Hepatocyte (in vitro differentiated cells): ENCODE measurements at regions not wholly inside any gene's neighbourhood (a gene's known extent, or its start where the extent isn't known, plus 50 kb on each side); places are given as distances from the start of the nearest gene placed in this dataset.

Experiments
- DNase-seq: peaks from one replicate; pipeline ENCODE4 v3.0.0-alpha.2; 2016; ENCODE audit warnings: low spot score
- H2AFZ ChIP-seq: fragments of 200-600 bp; sonication (generic); 2 replicates; pipeline ENCODE4 v1.6.0; 2016; ENCODE audit warnings: antibody characterized with exemption, mild to moderate bottlenecking
- H3K27ac ChIP-seq: fragments of 200-600 bp; sonication (generic); 2 replicates; pipeline ENCODE4 v1.5.1; 2016; ENCODE audit warnings: mild to moderate bottlenecking
- H3K27me3 ChIP-seq: fragments of 200-600 bp; sonication (generic); 2 replicates; pipeline ENCODE4 v1.6.1; 2016
- H3K36me3 ChIP-seq: fragments of 200-600 bp; sonication (generic); replicated peaks from 2 replicates; pipeline ENCODE4 v1.5.1; 2016; ENCODE audit warnings: low read depth; ENCODE audit not compliant: insufficient read depth
- H3K4me1 ChIP-seq: fragments of 200-600 bp; sonication (generic); 2 replicates; pipeline ENCODE4 v1.5.1; 2016; ENCODE audit warnings: mild to moderate bottlenecking, moderate library complexity; ENCODE audit not compliant: insufficient read depth
- H3K4me2 ChIP-seq: fragments of 200-600 bp; sonication (generic); 2 replicates; pipeline ENCODE4 v1.6.0; 2016
- H3K4me3 ChIP-seq: fragments of 200-600 bp; sonication (generic); 2 replicates; pipeline ENCODE4 v1.5.1; 2016; ENCODE audit warnings: mild to moderate bottlenecking
- H3K79me2 ChIP-seq: fragments of 200-600 bp; sonication (generic); 2 replicates; pipeline ENCODE4 v1.6.0; 2017; ENCODE audit warnings: mild to moderate bottlenecking
- H3K9me2 ChIP-seq: fragments of 200-600 bp; sonication (generic); replicated peaks from 2 replicates; pipeline ENCODE4 v1.6.0; 2017; ENCODE audit warnings: mild to moderate bottlenecking; ENCODE audit not compliant: insufficient read depth
- H3K9me3 ChIP-seq: fragments of 200-600 bp; sonication (generic); 2 replicates; pipeline ENCODE4 v1.5.1; 2016; ENCODE audit warnings: low read depth, mild to moderate bottlenecking
- H4K20me1 ChIP-seq: fragments of 200-600 bp; sonication (generic); 2 replicates; pipeline ENCODE4 v1.6.0; 2016; ENCODE audit warnings: mild to moderate bottlenecking; ENCODE audit not compliant: insufficient read depth, poor library complexity, severe bottlenecking
- EZH2 ChIP-seq: fragments of 200-600 bp; sonication (generic); IDR thresholded peaks from 2 replicates; pipeline ENCODE4 v1.6.1; 2016; ENCODE audit warnings: antibody characterized with exemption, mild to moderate bottlenecking, borderline replicate concordance
- EZH2phosphoT487 ChIP-seq: fragments of 200-600 bp; sonication (generic); IDR thresholded peaks from one replicate; pipeline ENCODE4 v1.6.1; 2018; ENCODE audit warnings: antibody characterized with exemption, mild to moderate bottlenecking, low read depth, moderate library complexity; ENCODE audit not compliant: unreplicated experiment, severe bottlenecking
- WGBS: methylation state at CpG from one replicate; pipeline ENCODE4 v1.1.6; 2016; ENCODE audit warnings: low lambda C conversion rate; ENCODE audit errors: missing lambda C conversion rate; 5-methylcytosine and 5-hydroxymethylcytosine counted together
- TF ChIP-seq, protein P1 (sequence below): fragments of 200-600 bp; sonication (generic); IDR thresholded peaks from 2 replicates; pipeline ENCODE4 v1.5.1; 2016; ENCODE audit warnings: antibody characterized with exemption, mild to moderate bottlenecking; ENCODE audit not compliant: poor library complexity

DNA sequence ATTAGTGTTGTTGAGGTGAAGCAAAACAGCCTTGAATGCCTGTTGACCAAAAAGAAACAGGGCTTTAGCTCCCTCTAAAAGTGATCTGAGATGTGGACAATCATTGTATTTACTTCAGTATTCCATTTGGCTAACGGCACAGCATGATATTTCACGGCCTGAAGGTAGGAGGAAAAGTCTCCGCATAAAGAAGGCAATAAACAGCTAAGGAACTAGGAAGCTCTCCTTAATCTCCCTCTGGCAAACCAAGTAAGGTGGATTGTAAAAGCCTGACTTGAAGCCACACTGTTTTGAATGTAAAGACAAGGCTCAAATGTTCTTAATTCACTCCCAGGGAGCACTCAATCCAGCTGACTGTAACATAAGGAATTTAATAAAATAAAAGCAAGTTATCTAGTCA is 160.0 kb upstream of the ZNF804B start:
- Histone ChIP-seq H2AFZ (no peak overlapping the region), H3K4me3 (no peak overlapping the region), H3K4me1 (no peaks in the 10 kb centered on the region), H4K20me1 (no peaks in the 10 kb centered on the region), H3K36me3 (no peaks in the 10 kb centered on the region), H3K4me2 (no peak overlapping the region), H3K27me3 (no peaks in the 10 kb centered on the region), H3K9me3 (no peaks in the 10 kb centered on the region), H3K27ac (no peak overlapping the region), H3K79me2 (no peaks in the 10 kb centered on the region), H3K9me2 (no peaks in the 10 kb centered on the region)
- no peak for DNase-seq
- 36% methylated on average over 3 of the region's 3 CpGs for WGBS
- TF ChIP-seq, protein P1, sequence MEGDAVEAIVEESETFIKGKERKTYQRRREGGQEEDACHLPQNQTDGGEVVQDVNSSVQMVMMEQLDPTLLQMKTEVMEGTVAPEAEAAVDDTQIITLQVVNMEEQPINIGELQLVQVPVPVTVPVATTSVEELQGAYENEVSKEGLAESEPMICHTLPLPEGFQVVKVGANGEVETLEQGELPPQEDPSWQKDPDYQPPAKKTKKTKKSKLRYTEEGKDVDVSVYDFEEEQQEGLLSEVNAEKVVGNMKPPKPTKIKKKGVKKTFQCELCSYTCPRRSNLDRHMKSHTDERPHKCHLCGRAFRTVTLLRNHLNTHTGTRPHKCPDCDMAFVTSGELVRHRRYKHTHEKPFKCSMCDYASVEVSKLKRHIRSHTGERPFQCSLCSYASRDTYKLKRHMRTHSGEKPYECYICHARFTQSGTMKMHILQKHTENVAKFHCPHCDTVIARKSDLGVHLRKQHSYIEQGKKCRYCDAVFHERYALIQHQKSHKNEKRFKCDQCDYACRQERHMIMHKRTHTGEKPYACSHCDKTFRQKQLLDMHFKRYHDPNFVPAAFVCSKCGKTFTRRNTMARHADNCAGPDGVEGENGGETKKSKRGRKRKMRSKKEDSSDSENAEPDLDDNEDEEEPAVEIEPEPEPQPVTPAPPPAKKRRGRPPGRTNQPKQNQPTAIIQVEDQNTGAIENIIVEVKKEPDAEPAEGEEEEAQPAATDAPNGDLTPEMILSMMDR, result no peak
- TF ChIP-seq EZH2 (no peak), EZH2phosphoT487 (no peak)

DNA sequence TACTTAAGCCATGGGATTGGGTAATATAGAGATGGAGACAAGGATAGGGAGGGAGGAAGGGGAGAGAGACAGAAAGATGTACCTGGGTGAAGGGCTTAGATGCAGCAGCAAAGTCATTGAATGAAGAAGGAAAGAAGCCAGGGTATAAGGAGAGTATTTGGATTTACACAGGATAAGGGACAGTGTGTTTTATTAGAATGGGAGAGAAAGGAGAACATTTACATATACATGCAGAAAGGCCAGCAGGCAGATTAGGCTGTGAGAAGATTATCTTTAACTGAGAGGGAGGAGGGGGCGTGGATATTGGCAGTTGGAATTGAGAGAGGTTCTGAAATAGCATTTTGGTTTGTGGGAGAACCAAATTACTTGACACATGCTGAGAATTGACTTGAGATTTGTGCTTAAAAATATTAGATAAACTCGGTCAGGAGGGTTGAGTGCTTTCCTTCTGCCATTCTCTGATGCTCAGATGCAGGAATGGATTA is 161.5 kb upstream of the ZNF804B start:
- Histone ChIP-seq H4K20me1 (no peaks in the 10 kb centered on the region), H3K9me3 (no peaks in the 10 kb centered on the region), H3K4me2 (no peak overlapping the region), H3K27ac (no peak overlapping the region), H2AFZ (no peak overlapping the region), H3K79me2 (no peaks in the 10 kb centered on the region), H3K4me3 (no peak overlapping the region), H3K4me1 (no peaks in the 10 kb centered on the region), H3K36me3 (no peaks in the 10 kb centered on the region), H3K27me3 (no peaks in the 10 kb centered on the region), H3K9me2 (no peaks in the 10 kb centered on the region)
- TF ChIP-seq, protein P1, result no peak
- TF ChIP-seq EZH2 (no peak), EZH2phosphoT487 (no peak)
- WGBS, result 68% methylated on average over 2 of the region's 2 CpGs
- no peak for DNase-seq

DNA sequence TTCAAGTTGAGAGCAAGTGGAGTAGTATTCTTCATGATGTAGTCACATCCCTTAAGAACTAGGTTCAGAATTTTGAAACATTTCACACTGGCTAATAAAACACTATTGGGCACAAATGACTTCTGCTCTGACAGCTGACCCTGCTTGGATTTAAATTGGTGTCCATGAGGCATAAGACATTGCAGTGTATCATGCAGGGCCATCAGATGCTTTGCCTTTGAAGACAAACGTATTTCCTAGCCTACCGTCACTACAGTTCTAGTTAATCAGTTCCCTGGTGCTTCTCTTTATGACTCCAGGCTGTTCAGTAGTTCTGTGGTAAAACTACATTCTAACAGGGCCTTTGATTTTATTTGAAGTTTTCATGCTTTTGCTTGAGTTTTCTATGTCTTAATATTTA is 168.5 kb upstream of the ZNF804B start:
- Histone ChIP-seq H3K79me2 (no peaks in the 10 kb centered on the region), H3K4me3 (no peak overlapping the region)
- no peak for DNase-seq

More for the DNA sequence above, 168.5 kb upstream of the ZNF804B start:
- no peak overlapping the region for H3K27ac ChIP-seq
- 55% methylated on average over 2 of the region's 2 CpGs for WGBS
- no peaks in the 10 kb centered on the region for H3K36me3 ChIP-seq
- TF ChIP-seq EZH2phosphoT487, result no peak
- TF ChIP-seq, protein P1, result no peak
- no peak for TF ChIP-seq EZH2
- no peaks in the 10 kb centered on the region for H3K27me3 ChIP-seq
- no peaks in the 10 kb centered on the region for H3K9me2 ChIP-seq
- H3K4me1 ChIP-seq, result no peaks in the 10 kb centered on the region
- no peaks in the 10 kb centered on the region for H3K9me3 ChIP-seq
- H3K4me2 ChIP-seq, result no peak overlapping the region
- H2AFZ ChIP-seq, result no peak overlapping the region
- no peaks in the 10 kb centered on the region for H4K20me1 ChIP-seq
